GM12864 (cell line): ENCODE measurements at regions not wholly inside any gene's neighbourhood (a gene's known extent, or its start where the extent isn't known, plus 50 kb on each side); places are given as distances from the start of the nearest gene placed in this dataset.

Source experiments
- DNase-seq: peaks from one replicate; pipeline ENCODE4 v3.0.0-alpha.2; 2011; ENCODE audit warnings: low read depth
- H3K4me3 ChIP-seq: 2 replicates; pipeline ENCODE4 v1.5.1; 2011; ENCODE audit warnings: mild to moderate bottlenecking, low read depth, low read length, control low read depth
- CTCF ChIP-seq: IDR thresholded peaks from 2 replicates; pipeline ENCODE4 v1.5.1; 2011; ENCODE audit warnings: low read depth, mild to moderate bottlenecking, moderate library complexity, low read length, control low read depth, inconsistent platforms; ENCODE audit errors: missing control alignments

GRCh38 chr4:154140869-154141268 is 350.7 kb downstream of the DCHS2 start:
- no peak for TF ChIP-seq CTCF
- no peak overlapping the region for H3K4me3 ChIP-seq
- no peak for DNase-seq

- no peak for DNase-seq
- TF ChIP-seq CTCF = no peak
- no peak overlapping the region for H3K4me3 ChIP-seq
Observed at GRCh38 chr4:154137320-154137905, 348.5 kb upstream of the SFRP2 start.

- H3K4me3 ChIP-seq = no peak overlapping the region
- no peak for TF ChIP-seq CTCF
- no peak for DNase-seq
Observed at GRCh38 chr4:154135576-154135975, 346.7 kb upstream of the SFRP2 start.

GRCh38 chr4:154132406-154132805 is 343.5 kb upstream of the SFRP2 start:
- no peak overlapping the region for H3K4me3 ChIP-seq
- DNase-seq = no peak
- TF ChIP-seq CTCF = no peak

GRCh38 chr4:154126276-154126675 is 337.4 kb upstream of the SFRP2 start:
- no peak overlapping the region for H3K4me3 ChIP-seq
- DNase-seq = no peak
- no peak for TF ChIP-seq CTCF

GRCh38 chr4:154125340-154125739 is 336.5 kb upstream of the SFRP2 start:
- H3K4me3 ChIP-seq = no peak overlapping the region
- TF ChIP-seq CTCF = no peak
- no peak for DNase-seq

- DNase-seq = no peak
- no peak overlapping the region for H3K4me3 ChIP-seq
- TF ChIP-seq CTCF = no peak
Observed at GRCh38 chr4:154124539-154125255, 335.8 kb upstream of the SFRP2 start.
